ENCODE measurements at regions not wholly inside any gene's neighbourhood (a gene's known extent, or its start where the extent isn't known, plus 50 kb on each side); places are given as distances from the start of the nearest gene placed in this dataset.

DNA sequence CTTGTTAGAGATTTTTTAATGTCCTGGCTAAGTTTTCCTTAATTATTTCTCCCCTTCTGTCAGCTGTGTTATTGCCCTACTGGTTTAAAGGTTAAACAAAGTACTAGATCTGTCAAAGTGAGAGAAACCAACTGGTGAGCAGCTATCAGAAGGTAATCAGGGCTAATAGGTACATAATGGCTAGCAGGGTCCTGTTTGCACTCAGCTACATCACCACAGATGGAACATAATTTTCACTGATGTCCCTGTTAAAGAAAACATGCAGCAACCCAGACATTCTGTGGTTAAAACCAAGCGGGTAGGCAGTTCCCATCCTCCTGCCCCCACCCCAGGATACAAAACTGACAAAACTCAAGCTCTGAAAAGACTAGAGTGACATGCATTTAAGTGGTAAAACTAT lies 473.9 kb downstream of the NR2F1-AS1 start:
- no peak for DNase-seq

DNA sequence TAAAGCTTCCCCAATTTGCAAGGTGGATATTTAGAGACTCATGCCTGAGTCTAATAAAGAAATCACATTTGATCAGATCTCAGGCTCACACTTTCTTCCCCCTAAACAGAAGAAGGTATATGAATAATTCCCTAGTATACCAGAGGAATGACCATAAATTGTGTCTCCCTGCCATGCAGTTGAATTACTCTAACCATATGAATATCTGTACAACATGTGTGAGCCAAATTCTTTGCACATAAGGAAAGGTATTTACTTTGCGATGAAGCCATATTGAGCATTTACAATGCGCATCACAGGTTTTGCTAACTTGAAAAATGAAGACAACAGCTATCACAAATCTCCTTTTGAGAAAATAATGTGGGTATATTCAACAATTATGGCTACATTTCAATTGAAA lies 479.4 kb downstream of the NR2F1-AS1 start:
- no peak for DNase-seq

DNA sequence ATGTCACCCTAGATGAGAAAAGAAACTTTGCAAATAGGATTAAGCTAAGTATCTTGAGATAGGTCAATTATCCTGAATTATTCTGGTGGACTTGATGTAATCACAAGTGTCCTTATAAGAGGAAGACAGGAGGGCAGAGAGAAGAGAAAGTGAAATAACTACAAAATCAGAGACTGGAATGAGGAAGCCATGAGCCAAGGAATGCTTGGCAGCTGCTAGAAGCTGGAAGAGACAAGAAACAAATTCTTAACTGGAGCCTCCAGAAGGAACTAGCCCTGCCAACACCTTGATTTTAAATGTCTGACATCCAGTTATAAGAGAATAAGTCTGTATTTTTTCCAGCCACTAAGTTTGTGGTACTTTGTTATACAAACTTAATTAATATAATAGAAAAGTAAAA lies 480.0 kb downstream of the NR2F1-AS1 start:
- no peak for DNase-seq

DNA sequence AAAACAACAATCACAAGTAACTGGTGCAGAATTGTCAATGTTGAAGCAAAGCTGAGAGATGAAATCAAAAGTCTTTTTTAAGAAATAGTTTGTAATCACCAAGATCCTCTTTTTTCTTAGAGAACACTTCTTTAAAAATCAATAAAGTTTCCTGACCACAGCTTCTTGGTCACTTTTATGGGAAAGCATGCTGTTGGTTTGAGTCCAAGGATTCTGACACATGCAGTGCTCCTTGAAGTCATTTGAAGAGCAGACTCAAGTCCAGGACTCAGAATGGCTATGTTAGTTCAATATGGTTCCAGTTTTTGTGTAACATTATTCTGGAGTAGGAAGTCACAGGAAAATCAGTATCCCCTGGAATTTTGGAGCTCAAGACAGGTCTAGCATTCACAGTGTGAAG lies 480.6 kb downstream of the NR2F1-AS1 start:
- no peak for DNase-seq

DNA sequence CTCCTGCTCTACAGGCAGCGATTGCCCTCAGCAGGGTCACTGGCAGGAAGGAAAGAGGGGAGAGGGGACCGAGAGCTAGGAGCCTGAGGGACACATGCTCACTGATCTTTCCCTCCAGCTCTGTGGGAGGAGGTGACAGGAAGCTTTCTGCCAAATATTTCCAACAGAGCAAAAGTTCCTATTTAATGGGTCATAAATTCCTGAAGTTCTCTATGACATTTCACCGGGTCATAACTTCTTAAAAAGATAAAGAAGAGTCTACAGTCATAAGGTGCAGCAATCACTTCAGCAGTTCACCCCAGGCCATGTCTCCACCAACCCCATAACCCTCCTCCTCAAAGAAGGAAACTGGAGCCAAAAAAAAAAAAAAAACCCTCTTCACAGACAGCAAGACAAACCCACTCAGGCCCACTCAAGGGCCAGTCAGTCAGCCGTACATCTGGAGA lies 481.1 kb downstream of the NR2F1-AS1 start:
- peak; percentile 54 for DNase-seq

DNA sequence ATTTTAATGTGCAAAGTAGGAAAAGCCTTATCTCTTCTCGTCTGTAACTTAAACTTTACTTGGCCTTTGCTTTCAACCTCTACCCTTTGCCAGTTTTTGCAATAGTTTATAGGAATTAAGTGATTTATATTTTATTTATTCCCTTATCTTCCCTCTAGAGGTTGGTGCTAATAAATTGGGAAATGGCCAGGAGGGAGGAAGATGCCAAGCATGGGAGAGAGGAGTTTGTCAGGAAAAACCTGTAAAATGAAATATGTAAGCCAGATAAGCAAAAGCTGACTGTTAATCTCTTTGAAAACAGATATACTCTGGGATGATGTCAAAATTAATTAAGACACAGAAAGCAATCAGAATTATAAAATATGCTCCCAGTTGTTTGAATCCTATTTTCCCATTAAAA lies 484.5 kb downstream of the NR2F1-AS1 start:
- no peak for DNase-seq

DNA sequence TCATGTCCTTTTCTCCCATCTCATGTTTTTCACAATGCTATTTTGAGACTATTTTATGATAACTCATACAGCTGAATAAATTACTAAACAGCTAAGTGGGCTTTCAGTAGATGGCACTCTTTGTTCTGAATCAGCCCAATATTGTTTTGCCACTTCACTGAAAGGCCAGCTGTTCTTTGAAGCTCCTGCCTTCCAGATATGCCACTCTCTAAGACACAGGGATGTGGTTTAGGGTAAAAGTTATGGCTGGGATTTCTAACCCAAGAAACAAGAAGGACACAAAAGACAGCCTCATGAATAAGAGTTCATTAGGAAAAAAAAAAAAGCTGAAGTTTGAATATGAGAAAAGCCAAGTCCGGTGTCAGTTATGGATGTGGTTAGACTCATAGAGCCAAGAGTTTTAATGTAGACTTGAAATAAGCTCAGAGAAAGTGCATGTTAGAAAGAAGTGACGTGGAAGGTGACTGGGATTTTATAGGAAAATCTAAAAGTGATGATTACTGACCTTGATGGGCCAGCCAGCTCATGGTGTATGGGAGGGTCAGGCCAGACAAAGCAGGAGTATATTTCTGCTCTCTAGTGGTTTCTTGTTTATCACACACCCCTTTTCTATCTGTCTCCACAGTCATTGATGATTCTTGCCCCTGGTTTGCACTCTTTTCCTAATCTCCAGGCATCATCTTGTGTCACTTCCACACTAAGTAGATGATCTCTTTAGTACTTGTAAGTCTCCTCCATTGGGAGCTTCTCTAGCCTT lies 488.5 kb downstream of the NR2F1-AS1 start:
- DNase-seq = no peak

DNA sequence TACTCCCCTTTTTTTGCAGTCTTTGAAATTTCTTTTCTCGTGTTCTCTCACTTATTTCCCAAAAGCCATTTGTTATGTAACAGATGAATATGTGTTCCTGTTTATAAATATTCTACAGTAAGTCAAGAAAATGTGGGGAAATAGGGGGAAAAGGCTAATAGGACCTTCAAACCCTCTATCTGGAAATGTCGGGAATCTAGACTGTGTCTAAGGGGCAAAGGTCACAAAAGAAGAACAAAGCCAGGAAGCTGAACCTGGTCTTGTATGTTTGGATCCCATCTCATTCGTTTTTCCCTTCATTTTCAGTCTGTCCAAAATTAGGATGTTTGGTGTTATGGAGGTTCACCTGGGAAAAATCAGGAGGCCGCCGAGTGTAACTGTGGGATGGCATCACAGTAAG lies 490.3 kb downstream of the NR2F1-AS1 start:
- no peak for DNase-seq

DNA sequence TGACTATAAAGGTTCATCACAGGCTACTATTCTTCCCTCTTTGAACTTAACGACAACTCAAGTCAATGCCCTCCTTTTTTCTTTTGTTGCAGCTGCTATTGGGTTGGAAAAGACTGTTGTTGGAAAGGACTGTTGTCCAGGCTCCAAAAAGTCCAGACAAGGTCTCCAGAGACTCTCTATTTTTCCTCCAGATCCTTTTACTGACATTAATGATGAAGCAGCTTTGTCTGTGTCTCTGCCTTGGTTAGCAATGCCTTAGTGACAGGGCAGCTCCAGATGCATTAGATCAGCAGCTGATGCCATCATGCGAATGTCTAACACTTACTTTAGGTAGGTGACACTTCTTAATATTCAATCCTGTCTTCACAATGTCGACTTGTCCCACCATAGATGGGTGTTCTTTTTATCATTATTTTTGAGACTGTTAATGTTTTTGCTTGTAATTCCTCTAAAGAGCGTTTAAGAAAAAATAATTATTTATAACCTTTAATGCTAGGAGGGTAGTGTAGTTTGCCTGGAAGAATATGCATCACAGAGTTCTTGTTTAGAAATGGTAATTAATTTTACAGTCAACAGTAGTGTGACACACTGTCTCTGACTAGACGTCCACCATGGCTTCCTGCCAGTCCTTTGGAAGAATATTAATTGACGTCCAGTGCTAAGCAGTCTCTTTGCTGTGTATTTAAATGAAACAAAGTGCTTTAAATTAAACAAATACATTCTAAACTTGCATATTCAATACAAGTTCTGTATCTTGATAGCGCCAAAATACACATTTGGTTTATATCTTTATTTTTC lies 492.2 kb downstream of the NR2F1-AS1 start:
- peak; percentile 62 for DNase-seq

DNA sequence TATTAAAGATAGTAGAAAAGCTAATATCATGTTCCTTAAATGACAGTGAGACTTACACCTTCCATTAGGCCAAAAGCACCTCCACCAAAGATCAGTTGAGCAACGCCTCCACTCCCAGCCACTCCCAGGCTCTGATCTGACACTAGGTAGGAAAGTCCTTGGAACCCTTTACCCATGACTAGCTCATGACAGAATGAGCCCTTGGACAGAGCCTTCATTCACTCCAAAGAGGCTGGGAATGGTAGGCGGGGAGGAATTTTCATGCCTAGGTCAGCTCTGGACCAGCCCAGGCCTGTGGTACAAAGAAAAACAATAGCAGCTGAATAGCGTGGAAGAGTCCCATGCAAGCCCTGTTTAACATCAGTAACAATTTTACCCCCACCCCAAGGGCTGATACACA lies 493.7 kb downstream of the NR2F1-AS1 start:
- DNase-seq = no peak

DNA sequence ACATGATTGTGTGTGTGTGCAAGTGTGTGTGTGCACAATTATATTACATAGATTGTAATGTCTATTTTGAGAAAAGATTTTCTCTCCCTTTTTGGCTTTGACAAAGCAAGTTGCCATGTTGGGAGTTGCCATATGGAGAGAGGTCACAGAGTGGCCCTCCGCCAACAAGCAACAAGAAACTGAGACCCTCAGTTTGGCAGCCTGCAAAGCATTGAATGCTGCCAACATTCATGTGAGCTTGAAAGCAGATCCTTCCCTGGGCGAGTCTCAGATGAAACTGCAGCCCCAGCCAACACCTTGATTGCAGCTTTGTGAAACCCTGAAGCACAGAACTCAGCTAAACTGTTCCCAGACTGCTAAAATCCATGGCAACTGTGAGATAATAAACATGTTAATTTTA lies 498.0 kb downstream of the NR2F1-AS1 start:
- no peak for DNase-seq

DNA sequence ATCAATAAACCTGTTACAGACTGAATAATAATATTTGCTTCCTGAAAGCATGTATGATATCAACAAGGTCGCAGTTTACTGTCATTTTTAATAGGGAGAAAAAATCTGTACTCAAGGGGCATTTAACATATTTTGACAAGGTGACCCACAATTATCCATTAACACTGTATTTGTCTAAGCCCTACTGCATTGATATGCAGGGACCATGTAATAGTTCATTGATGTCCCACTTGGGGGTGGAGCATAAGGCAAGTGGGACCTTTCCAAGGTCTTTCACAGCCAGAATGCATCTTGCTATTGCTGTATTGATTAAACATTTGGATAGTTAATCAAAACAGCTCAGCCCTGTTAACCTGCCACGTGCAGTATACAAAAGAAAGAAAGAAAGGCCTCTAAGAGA lies 502.0 kb downstream of the NR2F1-AS1 start:
- no peak for DNase-seq

DNA sequence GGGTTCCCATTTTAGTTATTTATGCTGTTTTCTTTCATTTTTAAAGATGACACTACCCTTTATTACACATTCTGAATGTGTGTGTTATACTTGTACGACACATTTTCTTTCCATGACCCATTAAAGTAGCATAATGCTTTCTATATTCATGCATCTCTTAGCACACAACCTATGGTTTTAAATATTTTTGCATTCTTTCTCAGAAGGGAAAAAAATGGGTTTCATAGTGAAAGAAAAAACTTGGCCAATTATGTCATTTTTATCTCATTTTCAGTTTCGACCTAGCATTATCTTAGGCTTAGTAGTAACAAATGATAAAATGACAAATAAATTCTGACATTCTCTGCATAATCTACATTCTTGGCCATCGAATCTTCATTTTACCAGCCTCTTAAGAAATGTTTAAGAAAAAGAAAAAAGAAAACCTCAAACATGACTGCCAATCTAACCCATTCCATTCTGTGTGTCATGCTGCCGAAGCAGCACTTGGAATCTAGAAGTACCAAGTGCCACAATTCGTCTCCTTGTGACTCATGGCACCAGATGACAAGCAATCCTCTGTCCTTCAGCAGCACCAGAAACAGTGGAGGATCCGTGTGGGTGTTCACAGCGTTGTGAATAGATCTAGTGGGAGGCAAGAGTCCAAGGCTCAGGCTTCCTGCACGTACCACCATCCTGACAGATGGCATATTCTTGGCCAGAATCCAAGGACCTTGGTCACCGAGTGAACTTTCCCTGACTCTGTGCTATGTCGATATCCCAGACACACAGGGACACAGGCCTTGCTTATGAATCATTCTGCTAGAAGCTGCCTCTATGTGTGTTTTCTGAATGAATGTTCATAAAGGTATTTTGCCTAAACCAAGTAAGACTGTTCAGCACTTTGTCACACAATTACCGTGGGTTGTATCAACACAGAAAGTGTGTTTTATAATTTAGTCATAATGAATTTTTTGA lies 502.7 kb downstream of the NR2F1-AS1 start:
- DNase-seq = no peak

DNA sequence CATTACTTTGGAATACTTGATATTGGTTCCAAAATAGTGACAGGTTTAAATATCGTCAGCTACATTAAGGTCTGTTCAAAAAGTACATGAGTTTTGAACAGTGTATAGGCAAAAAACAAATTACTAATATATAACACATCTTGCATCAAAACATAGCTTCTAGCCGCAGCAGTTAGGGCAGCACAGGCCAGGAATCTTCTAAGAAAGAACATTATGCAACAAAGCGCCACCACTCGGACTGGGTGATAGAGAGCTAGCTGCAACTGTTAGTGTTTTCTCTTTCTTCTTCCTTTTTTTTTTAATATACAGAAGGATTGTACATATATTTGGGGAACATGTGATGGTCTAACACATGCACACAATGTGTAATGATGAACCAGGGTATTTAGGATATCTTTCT lies 504.5 kb downstream of the NR2F1-AS1 start:
- no peak for DNase-seq

DNA sequence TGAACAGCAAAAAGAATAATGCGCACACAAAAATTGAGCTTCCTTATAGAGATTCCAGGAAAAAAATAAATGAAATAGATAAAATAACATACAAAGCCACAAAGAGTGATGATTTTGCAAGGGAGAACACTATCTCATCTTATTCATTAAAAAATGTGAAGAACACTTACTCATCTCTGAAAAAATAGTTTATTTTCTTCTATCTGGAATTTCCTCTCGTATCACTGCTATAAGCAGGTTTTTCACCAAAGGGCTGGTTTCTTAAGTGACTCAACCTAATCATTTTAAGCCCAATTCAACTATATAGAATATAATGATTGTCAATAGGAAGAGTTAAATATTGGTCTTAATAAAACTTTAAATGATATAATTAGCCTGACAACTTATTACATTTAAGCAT lies 504.9 kb downstream of the NR2F1-AS1 start:
- DNase-seq = no peak

DNA sequence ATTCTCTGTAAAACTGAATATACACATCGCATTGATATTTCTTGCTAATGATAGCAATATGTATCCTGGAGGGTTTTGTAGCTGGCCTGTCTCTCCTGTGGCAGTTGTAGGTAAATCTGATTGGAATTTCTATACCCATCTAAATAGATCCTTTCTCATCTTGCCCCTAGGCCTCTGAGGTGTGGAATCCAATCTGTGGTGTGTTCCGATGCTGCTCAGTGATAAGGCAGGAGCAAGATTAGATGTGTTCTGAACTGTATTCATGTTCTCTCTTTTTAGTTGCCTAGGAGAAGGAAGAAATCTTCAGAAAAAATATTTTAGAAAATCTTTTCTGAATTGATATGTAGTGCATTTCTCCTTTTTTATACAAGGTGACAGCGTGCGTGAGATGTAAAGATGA lies 507.5 kb downstream of the NR2F1-AS1 start:
- DNase-seq = no peak

DNA sequence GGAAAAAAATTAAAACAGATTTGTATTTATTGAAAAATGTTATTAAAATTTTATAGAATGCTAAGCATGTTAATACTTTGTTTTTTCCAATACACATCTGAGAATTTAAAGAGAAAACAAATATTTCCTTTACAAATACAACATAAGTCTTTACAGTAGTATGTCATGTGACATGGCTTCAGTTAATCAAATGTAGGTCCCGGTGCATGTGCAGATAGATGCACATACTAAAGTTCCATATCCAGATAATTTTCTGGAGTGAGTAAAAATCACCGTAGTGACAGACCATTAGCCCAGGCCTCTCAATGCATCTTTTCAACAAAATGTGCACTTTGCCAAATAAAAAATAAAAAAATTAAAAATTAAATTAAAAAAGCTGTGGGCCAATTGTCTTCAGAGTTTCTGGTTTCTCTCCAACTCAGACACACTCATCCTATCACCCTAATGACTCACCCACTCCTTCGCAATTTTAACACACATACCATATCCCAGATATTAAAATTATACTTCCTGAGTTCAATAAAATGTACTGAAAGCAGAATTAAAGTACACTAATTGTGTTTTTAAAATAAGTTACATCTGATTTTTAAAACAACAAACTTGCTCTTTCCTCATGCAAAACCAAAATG lies 508.1 kb downstream of the NR2F1-AS1 start:
- no peak for DNase-seq

DNA sequence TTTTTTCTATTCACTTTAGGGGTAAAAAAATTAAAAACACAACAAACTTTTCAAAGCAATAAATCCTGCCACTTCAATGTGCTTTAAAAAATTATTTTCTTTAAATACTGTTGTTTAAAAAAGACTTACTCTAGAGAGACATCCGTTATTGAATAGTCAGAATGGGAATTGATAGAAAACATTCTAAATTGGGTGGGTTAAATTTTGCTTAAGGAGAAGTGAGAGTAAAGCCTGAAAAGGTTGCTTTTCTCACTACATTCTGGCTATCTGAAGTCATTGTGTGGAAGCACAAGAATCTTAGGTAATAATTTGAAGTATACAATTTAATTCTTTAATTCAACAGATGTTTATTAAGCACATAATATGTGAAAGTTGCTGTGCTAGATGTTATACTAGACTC lies 509.3 kb downstream of the NR2F1-AS1 start:
- no peak for DNase-seq

DNA sequence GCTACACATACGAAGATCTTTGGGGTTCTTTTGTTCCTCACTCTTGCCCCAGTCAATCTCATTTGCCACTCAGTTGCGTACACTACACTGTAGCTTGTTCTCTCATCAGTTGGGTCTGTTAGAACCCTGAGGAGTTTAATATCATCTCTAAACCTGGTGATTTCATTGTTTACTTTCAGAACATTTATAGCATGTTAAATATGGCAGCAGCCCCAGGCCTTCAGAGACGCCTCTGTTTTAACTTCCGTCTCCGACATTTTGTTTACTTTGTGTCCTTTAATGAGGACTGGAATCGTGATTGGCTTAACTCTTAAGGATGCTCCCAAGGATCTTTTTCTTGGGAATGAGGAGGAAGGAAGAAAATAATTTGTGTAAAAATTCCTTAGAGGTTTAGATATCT lies 510.1 kb downstream of the NR2F1-AS1 start:
- no peak for DNase-seq

DNA sequence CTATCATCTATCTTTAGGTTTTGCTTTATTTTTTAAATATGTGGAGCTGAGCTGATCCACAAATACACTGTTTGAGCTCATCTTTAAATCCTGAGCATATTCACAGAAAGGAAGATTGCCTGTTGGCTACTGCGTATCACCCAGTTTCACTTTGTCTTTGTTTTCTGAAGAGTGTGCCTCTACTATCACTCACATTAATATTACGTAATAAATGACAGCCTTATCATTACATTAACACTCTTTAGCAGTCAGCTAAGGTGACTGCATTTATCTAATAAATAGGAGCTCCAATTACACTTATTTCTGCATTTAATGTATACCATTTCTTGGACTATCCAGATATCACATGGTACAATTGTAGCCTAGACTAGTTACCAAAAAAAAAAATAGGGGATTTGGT lies 511.7 kb downstream of the NR2F1-AS1 start:
- DNase-seq = no peak

DNA sequence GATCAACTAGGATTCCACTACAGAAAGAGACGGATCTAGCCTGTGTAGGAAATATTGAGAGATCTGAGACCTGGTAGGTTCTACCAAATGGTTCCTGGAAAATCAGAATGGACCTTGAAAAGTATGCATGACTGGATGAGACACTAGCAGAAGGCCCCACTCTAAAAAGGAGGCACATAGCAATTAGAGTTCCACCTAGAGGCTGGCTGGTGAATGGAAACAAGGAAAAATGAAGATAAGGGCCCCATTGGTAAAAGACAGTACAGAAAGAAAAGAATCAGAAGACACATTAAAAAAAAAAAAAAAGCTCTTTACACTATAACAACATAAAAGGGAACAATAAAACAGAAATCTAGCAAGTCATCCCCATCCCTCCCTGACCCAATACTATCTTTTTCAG lies 518.5 kb downstream of the NR2F1-AS1 start:
- no peak for DNase-seq

DNA sequence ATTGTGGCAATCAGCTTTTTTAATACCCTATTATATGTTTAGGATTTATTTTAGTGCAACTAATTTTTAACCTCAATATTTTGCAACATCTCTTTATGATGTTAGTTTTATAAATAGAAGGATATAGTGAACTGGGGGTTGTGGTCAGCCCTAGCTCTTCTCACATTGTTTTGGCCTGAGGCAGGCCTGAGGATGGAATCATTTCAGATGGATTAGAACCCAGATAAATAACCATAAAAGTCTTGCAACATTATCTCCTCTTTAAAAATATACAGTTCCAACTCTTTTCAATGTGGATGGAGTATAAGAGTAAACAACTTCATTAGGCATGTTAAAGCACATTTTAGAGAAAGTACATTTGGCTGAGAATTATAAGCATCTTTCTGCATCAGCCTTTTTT lies 522.7 kb downstream of the NR2F1-AS1 start:
- DNase-seq = no peak

Data from renal pelvis (tissue), 1 donor.